ENCODE measurements at regions not wholly inside any gene's neighbourhood (a gene's known extent, or its start where the extent isn't known, plus 50 kb on each side); places are given as distances from the start of the nearest gene placed in this dataset.

- Histone ChIP-seq H3K27me3 (replicated peaks; ENCODE audit: insufficient read depth, low read depth, low read length, poor library complexity) (no peaks in the 10 kb centered on the region), H3K36me3 (ENCODE audit: insufficient read depth, low read length, poor library complexity, severe bottlenecking) (no peaks in the 10 kb centered on the region), H3K27ac (ENCODE audit: low read depth, low read length, poor library complexity, severe bottlenecking) (no peak overlapping the region), H3K9me3 (ENCODE audit: low read depth, low read length, poor library complexity, severe bottlenecking) (no peaks in the 10 kb centered on the region), H3K4me1 (ENCODE audit: insufficient read depth, low read length, poor library complexity, severe bottlenecking) (no peaks in the 10 kb centered on the region), H3K4me3 (ENCODE audit: low read depth, low read length, poor library complexity, severe bottlenecking) (no peak overlapping the region)
- CTCF ChIA-PET, result no interaction called here
- intact Hi-C loops (cut with micrococcal nuclease; ENCODE audit: unreplicated experiment), result no loop called here
- POLR2A ChIA-PET (ENCODE audit: low non-redundant PET), result no interaction called here
- DNase-seq (ENCODE audit: low spot score), result no peak
- BruUV-seq (replicated peaks), result no TSS peak
- no peak for TF ChIP-seq EZH2 (IDR thresholded peaks at IDR 0.05; ENCODE audit: borderline replicate concordance, low read depth, low read length, poor library complexity, severe bottlenecking)
- no peak for TF ChIP-seq CTCF (conservative IDR thresholded peaks at IDR 0.05; ENCODE audit: low read depth, low read length)
These were observed 51.8 kb upstream of the PNRC1 start for GRCh38 chr6:89028774-89029173.

- ChIA-PET CTCF (no interaction called here), POLR2A (ENCODE audit: low non-redundant PET) (no interaction called here)
- Histone ChIP-seq H3K27ac (ENCODE audit: low read depth, low read length, poor library complexity, severe bottlenecking) (no peak overlapping the region), H3K4me1 (ENCODE audit: insufficient read depth, low read length, poor library complexity, severe bottlenecking) (peaks cover 4% of the 10 kb centered on the region), H3K9me3 (ENCODE audit: low read depth, low read length, poor library complexity, severe bottlenecking) (no peaks in the 10 kb centered on the region), H3K4me3 (ENCODE audit: low read depth, low read length, poor library complexity, severe bottlenecking) (no peak overlapping the region), H3K36me3 (ENCODE audit: insufficient read depth, low read length, poor library complexity, severe bottlenecking) (no peaks in the 10 kb centered on the region), H3K27me3 (replicated peaks; ENCODE audit: insufficient read depth, low read depth, low read length, poor library complexity) (no peaks in the 10 kb centered on the region)
- TF ChIP-seq CTCF (conservative IDR thresholded peaks at IDR 0.05; ENCODE audit: low read depth, low read length) (no peak), EZH2 (IDR thresholded peaks at IDR 0.05; ENCODE audit: borderline replicate concordance, low read depth, low read length, poor library complexity, severe bottlenecking) (no peak)
- BruUV-seq (replicated peaks), result no TSS peak
- DNase-seq (ENCODE audit: low spot score), result no peak
- intact Hi-C loops (cut with micrococcal nuclease; ENCODE audit: unreplicated experiment), result no loop called here
These were observed 52.8 kb upstream of the PNRC1 start for GRCh38 chr6:89027756-89028155.

- no TSS peak for BruUV-seq (replicated peaks)
- POLR2A ChIA-PET (ENCODE audit: low non-redundant PET), result no interaction called here
- peaks cover 7% of the 10 kb centered on the region for H3K4me1 ChIP-seq (ENCODE audit: insufficient read depth, low read length, poor library complexity, severe bottlenecking)
- no peaks in the 10 kb centered on the region for H3K36me3 ChIP-seq (ENCODE audit: insufficient read depth, low read length, poor library complexity, severe bottlenecking)
- no peak overlapping the region for H3K27ac ChIP-seq (ENCODE audit: low read depth, low read length, poor library complexity, severe bottlenecking)
- H3K9me3 ChIP-seq (ENCODE audit: low read depth, low read length, poor library complexity, severe bottlenecking), result no peaks in the 10 kb centered on the region
- CTCF ChIA-PET, result no interaction called here
- H3K4me3 ChIP-seq (ENCODE audit: low read depth, low read length, poor library complexity, severe bottlenecking), result no peak overlapping the region
- TF ChIP-seq EZH2 (IDR thresholded peaks at IDR 0.05; ENCODE audit: borderline replicate concordance, low read depth, low read length, poor library complexity, severe bottlenecking) (no peak), CTCF (conservative IDR thresholded peaks at IDR 0.05; ENCODE audit: low read depth, low read length) (no peak)
- intact Hi-C loops (cut with micrococcal nuclease; ENCODE audit: unreplicated experiment), result no loop called here
- DNase-seq (ENCODE audit: low spot score), result no peak
- H3K27me3 ChIP-seq (replicated peaks; ENCODE audit: insufficient read depth, low read depth, low read length, poor library complexity), result no peaks in the 10 kb centered on the region
These were observed 54.4 kb upstream of the PNRC1 start for GRCh38 chr6:89026151-89026550.
